ENCODE measurements at regions not wholly inside any gene's neighbourhood (a gene's known extent, or its start where the extent isn't known, plus 50 kb on each side); places are given as distances from the start of the nearest gene placed in this dataset.
A peak's percentile ranks its signal among the peaks of the same experiment; 100 is the strongest.

- Histone ChIP-seq H3K4me3 (replicated peaks in 1 of 4; ENCODE audit: control extremely low read depth in 1 of 4, insufficient read depth in 1 of 4, low read depth in 3 of 4, low read length in 4 of 4) (no peak overlapping the region), H3K27ac (ENCODE audit: insufficient read depth, low read length) (no peak overlapping the region), H3K9ac (ENCODE audit: insufficient read depth, low read length) (no peak overlapping the region), H3K9me3 (ENCODE audit: control insufficient read depth, insufficient read depth, low read depth, low read length) (no peaks in the 10 kb centered on the region), H3K4me2 (ENCODE audit: extremely low read depth, insufficient read depth, low read length) (no peak overlapping the region), H3K4me1 (ENCODE audit: control insufficient read depth, extremely low read depth, insufficient read depth, low read length) (peaks cover 16% of the 10 kb centered on the region), H3K79me2 (ENCODE audit: control insufficient read depth, insufficient read depth, low read length) (no peaks in the 10 kb centered on the region), H3K27me3 (ENCODE audit: control insufficient read depth, insufficient read depth, low read length) (no peaks in the 10 kb centered on the region), H2AFZ (ENCODE audit: low read length) (no peak overlapping the region), H4K20me1 (ENCODE audit: control insufficient read depth, extremely low read depth, insufficient read depth, low read length) (no peaks in the 10 kb centered on the region), H3K36me3 (ENCODE audit: control insufficient read depth, insufficient read depth, low read length) (no peaks in the 10 kb centered on the region)
- DNase-seq (ENCODE audit: low read depth in 2 of 2): peak in 1 of 2 donors; percentile 12
- TF ChIP-seq EZH2 (IDR thresholded peaks at IDR 0.05; ENCODE audit: low read length, missing control alignments) (no peak), CTCF (conservative IDR thresholded peaks at IDR 0.05 in 1 of 2, IDR thresholded peaks at IDR 0.05 in 1 of 2; ENCODE audit: low read depth in 1 of 2, low read length in 2 of 2) (no peak)
Observed at GRCh38 chr2:21820271-21820670, 696.5 kb downstream of the TDRD15 start.

DNA sequence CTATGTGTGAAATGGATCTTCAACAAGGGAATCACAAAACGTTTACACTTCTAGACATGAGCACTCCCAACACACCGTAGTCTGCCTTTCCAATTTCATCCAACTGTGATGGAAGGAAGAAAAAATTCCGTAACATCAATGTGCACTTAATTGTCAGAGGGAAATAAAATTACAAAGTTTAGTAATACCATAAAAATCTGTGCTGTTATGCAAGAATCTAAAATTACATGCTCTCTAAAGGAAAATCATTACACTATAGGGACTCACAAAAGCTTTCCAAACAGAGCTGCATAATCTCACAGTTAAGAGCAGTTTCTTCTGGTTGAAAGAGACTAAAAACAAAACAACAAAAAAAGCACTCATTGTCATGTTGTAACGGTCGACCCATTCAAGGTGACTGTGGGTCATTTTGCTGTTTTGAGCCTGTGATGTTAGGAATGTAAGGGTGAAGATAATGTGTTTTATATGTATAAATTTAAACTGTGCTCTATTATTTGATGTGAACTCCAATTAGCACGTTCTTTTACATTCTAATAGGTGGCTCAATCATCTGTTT lies 698.0 kb downstream of the TDRD15 start:
- H3K4me1 ChIP-seq (ENCODE audit: control insufficient read depth, extremely low read depth, insufficient read depth, low read length): peaks cover 16% of the 10 kb centered on the region
- H3K9me3 ChIP-seq (ENCODE audit: control insufficient read depth, insufficient read depth, low read depth, low read length): no peaks in the 10 kb centered on the region
- TF ChIP-seq CTCF (conservative IDR thresholded peaks at IDR 0.05 in 1 of 2, IDR thresholded peaks at IDR 0.05 in 1 of 2; ENCODE audit: low read depth in 1 of 2, low read length in 2 of 2) (no peak), EZH2 (IDR thresholded peaks at IDR 0.05; ENCODE audit: low read length, missing control alignments) (no peak)
- no peaks in the 10 kb centered on the region for H4K20me1 ChIP-seq (ENCODE audit: control insufficient read depth, extremely low read depth, insufficient read depth, low read length)
- no peak overlapping the region for H3K9ac ChIP-seq (ENCODE audit: insufficient read depth, low read length)
- H3K36me3 ChIP-seq (ENCODE audit: control insufficient read depth, insufficient read depth, low read length): no peaks in the 10 kb centered on the region
- no peaks in the 10 kb centered on the region for H3K27me3 ChIP-seq (ENCODE audit: control insufficient read depth, insufficient read depth, low read length)
- H2AFZ ChIP-seq (ENCODE audit: low read length): no peak overlapping the region
- H3K4me2 ChIP-seq (ENCODE audit: extremely low read depth, insufficient read depth, low read length): peak overlapping the region; percentile 38
- no peak overlapping the region for H3K4me3 ChIP-seq (replicated peaks in 1 of 4; ENCODE audit: control extremely low read depth in 1 of 4, insufficient read depth in 1 of 4, low read depth in 3 of 4, low read length in 4 of 4)
- peak in 1 of 2 donors; percentile 66 for DNase-seq (ENCODE audit: low read depth in 2 of 2)
- H3K27ac ChIP-seq (ENCODE audit: insufficient read depth, low read length): no peak overlapping the region
- H3K79me2 ChIP-seq (ENCODE audit: control insufficient read depth, insufficient read depth, low read length): no peaks in the 10 kb centered on the region

DNA sequence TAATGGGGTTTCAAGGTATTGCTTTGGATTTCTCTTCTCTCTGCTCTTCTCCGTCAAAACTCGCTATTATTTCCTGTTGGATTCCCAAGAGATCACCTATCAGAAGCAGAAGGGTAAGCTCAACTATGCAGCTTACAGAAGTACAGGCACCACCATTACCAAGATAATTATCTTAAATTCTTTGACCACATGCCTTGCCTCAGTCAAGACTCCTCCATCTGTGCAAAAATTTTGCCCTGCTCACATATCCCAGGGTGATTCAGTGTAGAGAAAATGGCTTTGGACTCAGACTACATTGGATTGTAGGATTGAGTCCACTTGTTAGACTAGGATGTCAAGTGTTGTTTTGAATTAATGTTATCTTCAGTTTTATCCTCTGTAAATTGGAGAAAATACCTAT lies 698.7 kb downstream of the TDRD15 start:
- Histone ChIP-seq H3K4me1 (ENCODE audit: control insufficient read depth, extremely low read depth, insufficient read depth, low read length) (peaks cover 16% of the 10 kb centered on the region), H3K9me3 (ENCODE audit: control insufficient read depth, insufficient read depth, low read depth, low read length) (no peaks in the 10 kb centered on the region), H3K4me2 (ENCODE audit: extremely low read depth, insufficient read depth, low read length) (no peak overlapping the region), H3K4me3 (replicated peaks in 1 of 4; ENCODE audit: control extremely low read depth in 1 of 4, insufficient read depth in 1 of 4, low read depth in 3 of 4, low read length in 4 of 4) (no peak overlapping the region), H2AFZ (ENCODE audit: low read length) (no peak overlapping the region), H3K36me3 (ENCODE audit: control insufficient read depth, insufficient read depth, low read length) (no peaks in the 10 kb centered on the region), H3K27ac (ENCODE audit: insufficient read depth, low read length) (no peak overlapping the region), H4K20me1 (ENCODE audit: control insufficient read depth, extremely low read depth, insufficient read depth, low read length) (no peaks in the 10 kb centered on the region), H3K9ac (ENCODE audit: insufficient read depth, low read length) (no peak overlapping the region), H3K27me3 (ENCODE audit: control insufficient read depth, insufficient read depth, low read length) (no peaks in the 10 kb centered on the region), H3K79me2 (ENCODE audit: control insufficient read depth, insufficient read depth, low read length) (no peaks in the 10 kb centered on the region)
- TF ChIP-seq EZH2 (IDR thresholded peaks at IDR 0.05; ENCODE audit: low read length, missing control alignments) (no peak), CTCF (conservative IDR thresholded peaks at IDR 0.05 in 1 of 2, IDR thresholded peaks at IDR 0.05 in 1 of 2; ENCODE audit: low read depth in 1 of 2, low read length in 2 of 2) (no peak)
- no peak for DNase-seq (ENCODE audit: low read depth in 2 of 2)
